ENCODE measurements at regions not wholly inside any gene's neighbourhood (a gene's known extent, or its start where the extent isn't known, plus 50 kb on each side); places are given as distances from the start of the nearest gene placed in this dataset.
"Not testable (repeated sequence)": the region's sequence is repeated elsewhere in the genome, so short reads cannot be mapped to it uniquely, and the experiment has no call there.

DNA sequence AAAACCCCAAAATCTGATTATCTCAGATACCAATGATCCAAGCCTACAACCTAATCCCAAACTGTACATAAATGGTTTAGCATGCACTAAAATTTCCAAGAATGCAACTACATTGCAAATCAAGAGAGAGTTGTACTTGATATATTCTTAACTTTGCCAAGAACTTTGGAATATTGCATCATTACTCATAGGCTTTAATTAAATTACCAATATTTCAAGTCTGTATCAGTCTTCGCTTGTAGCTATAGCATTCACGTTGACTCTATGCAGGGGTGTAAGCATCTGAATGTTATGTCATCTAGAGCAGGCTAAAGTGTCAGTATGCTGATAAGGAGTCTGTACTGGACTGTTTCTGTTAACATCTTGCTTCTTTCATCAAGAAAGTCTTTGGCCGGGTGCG is 56.3 kb downstream of the FOXI3 start:
- DNase-seq (ENCODE audit: low spot score): no peak

DNA sequence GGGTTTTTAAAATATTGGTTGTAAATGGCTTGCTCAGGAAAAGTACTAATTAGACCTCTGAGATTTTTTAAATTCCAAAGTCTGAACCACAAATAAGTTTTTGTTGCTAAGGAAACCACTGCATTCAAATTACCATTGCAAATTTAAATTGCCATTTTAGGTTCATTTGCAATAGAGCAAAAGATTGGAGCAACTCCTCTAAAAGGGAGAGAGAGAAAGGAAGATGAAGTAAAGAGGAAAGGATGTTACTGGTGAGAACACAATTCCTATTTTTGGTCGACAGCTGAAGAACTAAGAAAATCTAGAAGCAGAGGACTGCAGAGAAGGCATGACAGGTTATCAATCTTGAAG is 74.9 kb downstream of the FOXI3 start:
- DNase-seq (ENCODE audit: low spot score): no peak

DNA sequence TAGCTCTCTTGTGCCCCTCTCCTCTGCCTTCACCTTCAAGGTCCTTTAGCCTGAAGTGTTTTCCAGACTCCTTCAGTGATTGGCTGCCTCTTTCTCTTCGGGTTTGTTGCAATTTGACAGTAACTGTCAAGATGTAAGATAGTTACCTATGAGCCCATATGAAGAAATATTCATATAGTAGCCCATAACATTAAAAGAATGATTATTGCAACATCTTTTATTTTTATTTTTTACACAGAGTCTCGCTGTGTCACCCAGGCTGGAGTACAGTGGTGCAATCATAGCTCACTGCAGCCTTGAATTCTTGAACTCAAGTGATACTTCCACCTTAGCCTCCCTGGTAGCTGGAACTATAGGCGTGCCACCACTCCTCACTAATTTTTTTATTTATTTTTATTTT is 80.5 kb downstream of the FOXI3 start:
- DNase-seq (ENCODE audit: low spot score): no peak

DNA sequence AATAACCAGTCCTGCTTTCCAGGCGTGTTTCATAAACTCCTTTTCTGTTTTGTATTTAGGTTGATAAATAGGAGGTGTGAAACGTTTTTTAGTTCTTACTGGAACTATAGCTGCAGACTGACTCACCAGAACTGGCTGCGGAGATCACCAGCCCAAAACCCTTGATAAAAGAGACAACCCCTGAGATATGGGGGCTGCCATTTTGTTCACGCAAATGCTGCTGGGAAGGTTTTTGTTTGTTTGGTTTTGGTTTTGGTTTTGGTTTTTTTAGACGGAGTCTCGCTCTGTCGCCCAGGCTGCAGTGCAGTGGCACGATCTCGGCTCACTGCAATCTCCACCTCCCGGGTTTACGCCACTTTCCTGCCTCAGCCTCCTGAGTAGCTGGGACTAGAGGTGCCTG is 87.1 kb downstream of the FOXI3 start:
- not testable (repeated sequence) for DNase-seq (ENCODE audit: low spot score)

DNA sequence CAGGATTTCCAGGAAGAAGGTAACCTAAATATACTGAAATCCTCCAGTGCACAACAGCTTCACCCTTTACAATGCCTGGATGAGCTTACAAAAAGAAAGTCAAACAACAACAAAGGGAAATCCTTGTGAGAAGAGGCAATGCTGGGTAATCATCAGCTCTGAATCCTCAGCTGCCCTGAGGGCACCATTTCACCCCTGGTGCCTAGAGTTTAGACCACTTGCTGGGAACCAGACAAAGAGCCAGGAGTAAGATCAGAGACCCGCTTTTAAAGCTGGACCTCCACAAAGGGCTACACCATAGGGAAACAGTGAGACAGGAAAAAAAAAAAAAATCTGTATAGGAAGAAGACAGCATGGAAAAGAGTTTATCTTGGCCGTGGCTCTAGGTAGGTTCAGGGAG is 97.0 kb downstream of the FOXI3 start:
- DNase-seq (ENCODE audit: low spot score): no peak

DNA sequence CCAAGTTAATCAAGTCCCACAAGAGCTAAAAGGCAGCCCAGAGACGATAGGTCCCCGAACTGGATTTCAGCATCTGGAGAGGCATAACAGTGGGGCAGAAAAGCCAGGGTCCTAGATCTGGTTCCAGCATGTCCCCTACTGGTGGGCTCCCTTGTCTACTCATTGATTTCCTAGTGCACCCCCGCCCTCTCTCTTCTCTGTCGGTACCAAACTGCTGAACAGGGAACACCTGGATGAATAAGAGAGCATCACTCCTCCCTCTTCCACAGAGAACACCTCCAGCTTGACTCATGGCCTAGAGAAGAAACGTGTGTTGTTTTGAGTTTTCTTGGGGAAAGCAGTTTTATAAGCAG is 101.3 kb downstream of the FOXI3 start:
- DNase-seq (ENCODE audit: low spot score): no peak

DNA sequence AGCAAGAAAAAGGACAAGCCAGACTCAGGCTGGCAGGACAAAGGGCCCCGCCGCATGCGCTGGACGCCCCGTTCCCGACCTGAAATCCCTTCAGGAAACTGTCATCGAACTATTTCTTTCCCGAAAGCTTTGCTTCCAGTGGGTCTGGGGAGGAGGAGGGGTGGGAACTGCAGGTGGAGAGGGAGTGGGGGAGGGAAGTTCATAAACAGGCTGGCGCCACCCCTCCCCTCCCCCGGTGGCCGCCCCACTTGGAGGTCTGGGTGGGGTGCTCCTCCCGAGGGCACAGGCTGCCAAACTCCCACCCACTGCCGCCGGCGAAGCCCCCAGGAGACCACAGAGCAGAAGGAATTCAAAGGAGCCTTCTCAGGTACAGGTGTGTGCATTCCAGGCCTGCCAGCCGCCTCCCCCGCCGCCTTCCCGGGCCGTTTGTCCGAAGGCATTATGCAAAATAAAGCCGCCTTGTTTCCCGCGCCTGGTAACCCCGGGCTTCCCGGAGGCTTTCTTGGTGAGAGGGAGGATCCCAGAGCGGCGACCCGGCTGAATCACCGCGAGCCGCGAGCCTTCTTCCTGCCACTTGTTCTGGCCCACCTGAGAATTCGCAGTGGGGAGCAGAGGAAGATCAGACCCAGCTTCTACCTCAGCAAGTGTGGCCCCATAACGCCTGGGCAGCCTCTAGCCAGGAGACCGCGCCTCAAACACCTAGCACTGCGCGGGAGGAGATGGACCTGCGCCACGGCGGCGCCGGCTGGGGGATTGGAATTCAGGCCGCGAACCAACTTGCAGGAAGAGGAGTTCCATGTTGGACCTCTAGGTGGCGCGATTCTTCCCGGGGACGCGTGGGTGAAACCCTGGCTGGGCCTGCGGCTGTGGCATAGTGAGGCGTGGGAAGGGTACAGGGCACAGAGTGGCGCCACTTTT is 101.9 kb downstream of the FOXI3 start:
- DNase-seq (ENCODE audit: low spot score): peak; percentile 4

DNA sequence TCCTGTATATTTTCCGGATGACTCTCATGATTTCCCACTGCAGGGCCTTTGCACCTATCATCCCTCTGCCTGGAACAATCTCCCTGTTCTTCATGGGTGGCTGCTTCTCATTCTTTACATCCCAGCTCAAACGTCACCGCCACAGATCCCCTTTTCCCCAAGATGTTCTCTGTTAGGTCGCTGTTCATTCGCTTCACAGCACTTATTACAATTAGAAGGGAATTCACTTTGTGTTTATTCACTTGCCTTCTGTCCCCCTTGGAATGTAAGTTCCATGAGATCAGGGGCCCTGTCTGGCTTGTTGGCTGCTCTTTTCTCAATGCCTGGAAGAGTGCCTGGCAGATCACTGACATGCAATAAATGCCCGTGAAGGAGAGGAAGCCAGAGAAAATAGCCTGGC is 106.7 kb downstream of the FOXI3 start:
- no peak for DNase-seq (ENCODE audit: low spot score)

DNA sequence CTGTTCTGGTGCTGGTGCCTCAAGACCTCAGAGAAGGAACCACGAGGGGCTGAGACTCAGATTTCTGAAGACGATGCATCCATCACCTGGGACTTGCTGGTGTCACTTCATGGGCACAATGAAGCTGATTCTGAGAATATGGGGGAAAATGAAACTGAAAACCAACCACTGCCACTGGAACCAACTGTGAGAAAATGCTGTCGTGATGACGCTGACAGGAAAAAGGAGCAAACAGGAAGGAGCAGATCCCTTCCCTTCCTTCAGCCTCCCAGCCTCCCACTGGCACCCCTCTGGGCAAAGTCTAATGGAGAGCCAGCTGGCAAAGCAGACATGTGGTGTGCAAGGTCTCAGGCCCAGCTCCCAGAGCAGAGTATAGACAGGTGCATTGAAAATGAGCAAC is 109.7 kb downstream of the FOXI3 start:
- DNase-seq (ENCODE audit: low spot score): no peak

DNA sequence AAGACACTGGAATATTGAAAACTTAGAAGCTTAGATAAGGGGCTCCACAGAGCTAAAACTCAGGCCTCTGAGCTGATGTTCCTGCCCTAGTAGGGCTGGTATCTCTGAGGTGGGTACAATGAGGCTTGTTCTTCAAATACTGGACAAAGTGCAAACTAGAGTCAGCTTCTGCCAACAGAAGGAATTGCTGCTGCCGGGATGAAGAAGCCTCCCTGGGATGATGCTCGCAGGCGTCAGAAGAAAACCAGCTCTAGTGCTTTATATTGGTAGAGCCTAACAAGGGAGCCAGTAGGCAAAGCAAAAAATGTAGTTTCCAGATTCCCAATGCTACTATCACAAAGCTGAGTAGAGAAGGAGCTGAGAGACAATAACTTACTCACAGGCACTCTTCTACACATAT is 118.1 kb downstream of the FOXI3 start:
- no peak for DNase-seq (ENCODE audit: low spot score)

DNA sequence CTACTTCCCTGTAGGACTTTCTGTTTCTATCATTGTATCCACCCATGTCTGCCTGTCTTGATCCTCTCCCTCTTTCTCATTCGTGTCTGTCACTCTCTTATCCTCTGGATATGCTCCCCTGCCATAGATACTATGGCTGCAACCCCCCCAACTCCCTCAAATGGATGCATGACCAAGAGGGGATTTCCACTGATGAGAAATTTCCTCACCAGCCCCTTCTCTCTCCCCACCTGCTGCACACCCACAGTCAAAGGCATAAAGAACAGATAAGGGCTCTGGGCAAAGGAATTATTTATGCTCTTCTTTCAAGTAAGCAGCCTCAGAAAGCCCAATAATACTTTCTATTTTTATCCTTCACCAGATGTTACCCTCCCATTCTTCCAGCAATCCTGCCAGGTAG is 121.3 kb downstream of the FOXI3 start:
- no peak for DNase-seq (ENCODE audit: low spot score)

DNA sequence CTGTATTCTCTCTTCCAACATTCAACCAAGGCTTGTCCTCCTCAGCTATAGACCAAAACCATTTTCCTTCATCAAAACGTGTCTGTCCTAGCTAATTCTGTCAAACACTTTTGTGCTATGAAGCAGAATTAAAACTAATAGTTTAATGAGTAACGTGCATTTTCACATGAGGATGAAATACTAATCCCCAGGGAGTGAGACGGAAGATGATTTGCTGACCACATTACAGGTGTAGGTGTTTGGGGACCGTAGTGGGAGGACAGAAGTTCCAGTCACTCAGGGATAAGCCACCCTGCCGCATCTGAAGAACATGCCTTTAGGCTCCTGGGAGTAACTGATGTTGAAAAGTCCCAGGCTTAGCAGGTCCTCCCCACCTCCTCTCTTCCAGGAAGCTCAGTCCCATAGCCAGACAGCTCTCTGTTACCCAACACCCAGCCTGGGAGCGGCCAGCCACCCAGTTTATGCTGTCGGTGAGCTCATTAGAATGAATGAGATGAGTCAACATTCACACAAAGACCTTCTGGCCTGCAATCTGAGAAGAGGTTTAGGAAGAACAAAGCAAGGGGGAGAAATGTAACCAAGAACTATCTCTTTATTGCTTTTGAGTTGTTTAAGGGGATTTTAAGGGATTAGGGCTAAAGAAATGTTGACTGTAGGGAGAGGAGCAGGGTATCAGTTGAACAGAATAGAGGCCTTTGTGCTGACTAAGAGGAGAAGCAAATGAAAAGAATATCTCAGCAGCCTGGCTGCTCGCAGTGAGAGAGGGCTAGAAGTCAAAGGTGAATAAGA is 122.5 kb downstream of the FOXI3 start:
- DNase-seq (ENCODE audit: low spot score): no peak

DNA sequence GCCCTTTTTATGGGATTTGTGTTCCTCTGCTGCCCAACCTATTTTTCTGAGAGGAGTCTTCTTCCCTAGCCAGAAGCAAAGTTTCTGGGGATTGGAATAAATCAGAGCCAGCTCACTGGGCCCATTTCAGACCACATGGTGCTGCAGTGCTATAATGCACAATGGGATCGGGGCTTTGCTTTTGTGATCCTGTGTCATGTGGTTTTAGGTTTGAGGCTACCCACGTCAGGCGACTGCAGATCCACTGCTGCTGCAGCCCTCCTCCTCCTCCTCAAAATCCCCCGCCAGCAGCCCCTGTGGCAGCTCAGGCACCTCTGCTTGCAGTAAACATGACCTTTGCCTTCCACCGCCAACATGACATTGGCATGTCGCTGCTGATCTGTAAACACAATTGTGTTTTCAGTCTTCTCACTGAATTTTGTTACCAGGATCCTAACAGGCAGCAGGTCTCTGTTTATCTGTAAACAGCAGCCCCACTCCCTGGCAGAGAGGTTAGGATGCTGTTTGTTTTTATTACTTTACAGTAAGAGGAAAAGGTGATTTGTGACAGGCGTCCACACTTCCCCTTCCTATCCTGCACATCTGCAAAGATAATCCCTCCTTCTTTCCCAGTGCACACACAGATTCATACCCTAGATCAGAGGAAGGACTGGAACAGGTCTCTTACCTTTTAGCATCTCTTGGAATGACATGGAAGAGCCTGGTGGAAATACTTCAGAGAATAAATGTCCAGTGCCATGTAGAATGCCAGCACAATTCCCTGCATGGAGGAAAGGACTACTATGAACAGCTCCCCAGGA is 130.8 kb downstream of the FOXI3 start:
- no peak for DNase-seq (ENCODE audit: low spot score)

DNA sequence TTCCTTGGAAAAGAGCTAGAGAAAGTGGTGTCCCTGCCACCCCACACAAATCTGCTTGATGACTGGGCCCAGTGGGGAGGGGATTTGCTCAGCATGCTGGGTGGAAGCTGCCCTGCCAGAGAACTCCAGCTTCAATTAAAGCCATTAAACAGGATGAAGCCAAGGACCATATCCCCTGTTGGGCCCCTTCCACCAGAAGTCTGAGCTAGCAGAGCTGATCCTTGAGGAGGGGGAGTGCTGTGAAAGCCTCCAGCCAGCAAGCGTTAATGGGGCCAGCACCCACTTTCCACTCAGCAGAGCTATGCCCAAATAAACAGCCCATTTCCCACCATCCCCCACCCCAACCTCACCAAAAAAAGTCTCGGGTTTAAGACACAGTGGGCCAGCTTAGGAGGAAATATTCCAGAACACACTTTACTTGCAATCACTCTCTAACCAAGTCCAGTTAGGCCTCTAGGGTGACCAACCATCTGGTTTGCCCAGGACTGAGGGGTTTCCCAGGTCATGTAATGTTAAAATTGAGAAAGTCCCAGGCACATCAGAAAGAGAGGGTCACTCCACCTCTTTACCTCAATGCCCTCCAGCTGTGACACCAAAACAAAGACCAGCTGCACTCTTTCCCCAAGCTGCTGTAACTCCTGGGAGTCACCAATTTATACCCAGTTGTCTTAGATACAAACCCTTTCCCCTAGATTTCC is 132.3 kb downstream of the FOXI3 start:
- DNase-seq (ENCODE audit: low spot score): no peak

DNA sequence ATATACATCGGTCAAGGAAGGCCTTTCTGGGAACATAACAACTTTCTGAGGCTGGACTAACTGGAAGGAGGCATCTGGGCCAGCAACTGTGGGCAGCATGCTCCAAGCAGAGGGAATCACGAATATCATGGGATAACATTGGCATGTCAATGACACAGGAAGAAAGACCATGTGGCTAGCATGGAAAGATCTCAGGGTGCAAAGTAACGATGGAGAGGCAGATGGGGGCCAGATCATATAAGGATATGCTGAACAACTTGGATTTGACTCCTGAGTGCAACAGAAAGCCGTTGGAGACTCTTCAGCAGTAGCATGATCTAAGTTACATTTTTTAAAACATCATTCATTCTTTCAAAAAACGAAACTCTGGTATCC is 133.6 kb downstream of the FOXI3 start:
- no peak for DNase-seq (ENCODE audit: low spot score)

DNA sequence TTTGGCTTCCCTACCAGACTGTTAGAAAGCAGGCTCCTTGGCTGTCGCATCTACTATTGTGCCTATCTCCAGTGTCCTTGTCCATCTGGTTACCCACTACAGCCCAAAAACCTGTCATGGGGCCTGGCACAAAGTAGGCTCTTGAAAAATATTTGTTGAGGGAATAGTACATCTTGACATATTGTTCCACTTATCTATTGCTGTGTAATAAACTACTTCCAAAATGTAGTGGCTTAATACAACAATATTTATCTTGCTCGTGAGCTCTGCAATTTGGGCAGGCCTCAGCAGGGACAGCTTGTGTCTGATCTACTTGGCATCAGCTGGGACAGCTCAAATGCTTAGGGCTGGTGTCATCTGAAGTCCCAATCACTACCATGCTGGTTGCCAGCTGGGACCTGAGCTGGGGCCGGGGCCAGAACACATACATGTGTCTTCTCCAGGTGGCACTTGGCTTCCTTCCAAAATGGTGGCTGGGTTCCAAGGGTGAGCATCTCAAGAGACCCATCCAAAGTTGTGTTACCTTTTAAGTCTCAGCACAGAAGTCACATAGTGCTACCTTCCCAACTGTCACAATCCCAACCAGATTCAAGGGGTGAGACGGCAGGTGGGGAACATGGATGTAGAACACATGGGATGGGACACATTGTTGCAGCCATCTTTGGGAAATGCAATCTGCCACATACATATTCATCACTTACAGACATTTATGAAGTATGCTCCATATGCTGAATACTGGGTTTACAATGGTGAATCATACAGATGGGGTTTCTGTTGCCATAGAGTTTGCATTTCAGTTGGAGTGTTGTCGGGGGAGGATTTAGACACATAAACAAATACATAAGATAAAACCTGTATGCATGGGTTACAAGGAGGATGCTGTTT is 134.2 kb downstream of the FOXI3 start:
- DNase-seq (ENCODE audit: low spot score): no peak

DNA sequence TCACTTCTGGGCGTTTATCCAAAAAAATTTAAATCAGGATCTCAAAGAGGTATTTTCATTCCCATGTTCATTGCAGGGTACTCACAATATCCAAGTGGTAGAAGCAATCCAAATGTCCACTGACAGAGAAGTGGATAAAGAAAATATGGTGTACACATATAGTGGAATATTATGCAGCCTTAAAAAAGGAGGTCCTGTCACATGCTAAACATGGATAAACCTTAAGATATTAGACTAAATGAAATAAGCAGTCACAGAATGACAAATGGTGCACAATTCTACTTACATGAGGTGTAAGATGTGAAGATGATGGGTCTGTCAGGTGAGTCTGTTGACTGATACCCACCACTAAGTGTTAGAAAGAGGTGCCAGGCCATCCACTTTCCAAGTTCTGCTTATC is 140.6 kb downstream of the THNSL2 start:
- no peak for DNase-seq (ENCODE audit: low spot score)

DNA sequence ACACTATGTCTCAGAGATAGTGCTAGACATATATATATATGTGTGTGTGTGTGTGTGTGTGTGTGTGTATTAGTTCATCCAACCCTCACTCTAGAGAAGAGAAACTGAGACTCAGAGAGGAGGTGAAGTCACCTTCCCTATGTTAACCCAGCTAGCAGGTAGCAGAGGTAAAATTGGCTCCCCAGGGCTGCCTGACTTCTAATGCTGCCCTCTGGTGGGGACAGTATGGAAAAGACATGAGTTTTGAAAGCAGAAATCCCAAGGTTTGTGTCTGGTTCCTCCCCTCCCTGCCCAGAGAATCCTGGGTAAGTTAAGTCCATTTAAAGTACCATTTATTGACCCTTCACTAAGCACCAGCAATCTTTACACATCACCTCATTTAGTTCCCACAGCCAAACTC is 137.7 kb downstream of the THNSL2 start:
- no peak for DNase-seq (ENCODE audit: low spot score)

DNA sequence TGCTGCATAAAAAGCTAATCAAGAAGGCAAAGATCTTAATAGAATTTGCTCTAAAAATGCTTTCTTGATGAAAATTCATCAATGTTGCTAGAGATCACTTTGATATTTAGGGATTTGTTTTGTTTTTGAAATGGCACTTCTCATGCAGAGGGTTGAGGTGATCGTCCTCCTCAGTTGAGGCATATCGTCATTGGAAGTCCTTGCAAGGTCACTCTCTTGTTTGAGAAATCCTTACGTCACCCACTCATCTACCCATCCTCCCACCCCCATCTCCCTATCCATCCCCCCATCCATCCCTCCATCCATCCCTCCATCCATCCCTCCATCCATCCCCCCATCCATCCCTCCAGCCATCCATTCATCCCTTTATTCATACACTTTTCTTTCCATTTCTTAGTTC is 133.7 kb downstream of the THNSL2 start:
- no peak for DNase-seq (ENCODE audit: low spot score)

DNA sequence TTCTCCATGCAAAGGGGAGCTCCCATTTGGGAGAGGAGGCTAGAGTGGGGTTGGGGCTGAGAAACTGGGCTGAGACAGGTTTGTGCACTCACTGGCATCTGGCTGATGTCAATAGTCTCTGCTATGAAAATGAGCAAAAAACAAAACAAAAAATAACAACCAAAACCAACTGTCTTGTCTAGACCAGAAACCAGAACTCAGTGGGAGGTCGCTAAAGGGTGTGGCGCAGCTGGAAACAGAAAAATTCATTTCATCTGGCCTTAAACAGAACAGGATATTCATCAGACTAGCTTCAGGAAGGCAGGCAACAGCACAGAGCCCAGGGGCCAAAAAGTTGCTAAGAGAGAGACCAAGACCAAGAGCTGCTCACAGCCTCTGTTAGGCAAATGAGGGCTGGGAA is 126.1 kb downstream of the THNSL2 start:
- no peak for DNase-seq (ENCODE audit: low spot score)

All from SK-N-DZ (cell line).